HL-60 (cell line): ENCODE measurements at regions not wholly inside any gene's neighbourhood (a gene's known extent, or its start where the extent isn't known, plus 50 kb on each side); places are given as distances from the start of the nearest gene placed in this dataset.

ENCODE experiments used
- SPI1 ChIP-seq: IDR thresholded peaks from 2 replicates; pipeline ENCODE4 v1.6.1; 2012; ENCODE audit warnings: low read depth, mild to moderate bottlenecking, borderline replicate concordance
- TF ChIP-seq, protein P1 (sequence below): IDR thresholded peaks from 2 replicates; pipeline ENCODE4 v1.6.1; 2012; ENCODE audit warnings: low read depth; ENCODE audit not compliant: insufficient replicate concordance

DNA sequence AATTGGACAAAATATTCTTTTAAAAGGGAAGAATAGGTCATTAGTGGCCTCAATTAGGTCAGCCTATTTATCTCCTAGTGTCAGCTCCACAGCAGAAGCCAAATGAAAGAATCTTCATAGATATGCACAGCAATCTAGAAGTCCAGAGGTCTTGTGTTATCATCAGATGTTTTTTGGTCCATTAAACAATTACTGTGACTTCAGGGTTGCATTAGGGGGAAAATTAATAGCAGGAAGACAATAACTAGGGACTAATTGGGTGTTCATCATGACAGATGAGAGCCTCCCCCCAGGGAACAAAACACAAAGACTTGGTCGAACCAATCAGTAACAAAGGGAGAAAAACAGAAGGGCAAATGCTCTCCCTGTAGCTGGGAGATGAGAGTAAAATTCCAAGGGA, 264.7 kb downstream of the PTH2R start:
- TF ChIP-seq, protein P1, sequence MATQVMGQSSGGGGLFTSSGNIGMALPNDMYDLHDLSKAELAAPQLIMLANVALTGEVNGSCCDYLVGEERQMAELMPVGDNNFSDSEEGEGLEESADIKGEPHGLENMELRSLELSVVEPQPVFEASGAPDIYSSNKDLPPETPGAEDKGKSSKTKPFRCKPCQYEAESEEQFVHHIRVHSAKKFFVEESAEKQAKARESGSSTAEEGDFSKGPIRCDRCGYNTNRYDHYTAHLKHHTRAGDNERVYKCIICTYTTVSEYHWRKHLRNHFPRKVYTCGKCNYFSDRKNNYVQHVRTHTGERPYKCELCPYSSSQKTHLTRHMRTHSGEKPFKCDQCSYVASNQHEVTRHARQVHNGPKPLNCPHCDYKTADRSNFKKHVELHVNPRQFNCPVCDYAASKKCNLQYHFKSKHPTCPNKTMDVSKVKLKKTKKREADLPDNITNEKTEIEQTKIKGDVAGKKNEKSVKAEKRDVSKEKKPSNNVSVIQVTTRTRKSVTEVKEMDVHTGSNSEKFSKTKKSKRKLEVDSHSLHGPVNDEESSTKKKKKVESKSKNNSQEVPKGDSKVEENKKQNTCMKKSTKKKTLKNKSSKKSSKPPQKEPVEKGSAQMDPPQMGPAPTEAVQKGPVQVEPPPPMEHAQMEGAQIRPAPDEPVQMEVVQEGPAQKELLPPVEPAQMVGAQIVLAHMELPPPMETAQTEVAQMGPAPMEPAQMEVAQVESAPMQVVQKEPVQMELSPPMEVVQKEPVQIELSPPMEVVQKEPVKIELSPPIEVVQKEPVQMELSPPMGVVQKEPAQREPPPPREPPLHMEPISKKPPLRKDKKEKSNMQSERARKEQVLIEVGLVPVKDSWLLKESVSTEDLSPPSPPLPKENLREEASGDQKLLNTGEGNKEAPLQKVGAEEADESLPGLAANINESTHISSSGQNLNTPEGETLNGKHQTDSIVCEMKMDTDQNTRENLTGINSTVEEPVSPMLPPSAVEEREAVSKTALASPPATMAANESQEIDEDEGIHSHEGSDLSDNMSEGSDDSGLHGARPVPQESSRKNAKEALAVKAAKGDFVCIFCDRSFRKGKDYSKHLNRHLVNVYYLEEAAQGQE, result no peak
- TF ChIP-seq SPI1, result no peak
